ENCODE measurements at regions not wholly inside any gene's neighbourhood (a gene's known extent, or its start where the extent isn't known, plus 50 kb on each side); places are given as distances from the start of the nearest gene placed in this dataset.

GRCh38 chr3:161444694-161445077 is 51.9 kb upstream of the OTOL1 start:
- intact Hi-C loops (cut with micrococcal nuclease): no loop called here
- H3K4me3 Mint-ChIP-seq: no peak overlapping the region
- no peaks in the 10 kb centered on the region for H3K4me1 Mint-ChIP-seq (ENCODE audit: low read depth)
- H3K27ac Mint-ChIP-seq: no peak overlapping the region
- no peaks in the 10 kb centered on the region for H3K9me3 Mint-ChIP-seq
- H3K27me3 Mint-ChIP-seq: peaks cover 3% of the 10 kb centered on the region
- H3K36me3 Mint-ChIP-seq (ENCODE audit: low read depth): no peaks in the 10 kb centered on the region

GRCh38 chr3:161443921-161444693 is 52.5 kb upstream of the OTOL1 start:
- no peaks in the 10 kb centered on the region for H3K36me3 Mint-ChIP-seq (ENCODE audit: low read depth)

GRCh38 chr3:161430307-161430706 is 59.0 kb upstream of the SPTSSB start:
- Mint-ChIP-seq H3K9me3 (no peaks in the 10 kb centered on the region), H3K36me3 (ENCODE audit: low read depth) (no peaks in the 10 kb centered on the region), H3K27me3 (peaks cover 9% of the 10 kb centered on the region)

More at GRCh38 chr3:161443921-161444693, 52.5 kb upstream of the OTOL1 start:
- intact Hi-C loops (cut with micrococcal nuclease): no loop called here
- Mint-ChIP-seq H3K4me1 (ENCODE audit: low read depth) (no peaks in the 10 kb centered on the region), H3K27me3 (peaks cover 3% of the 10 kb centered on the region), H3K9me3 (no peaks in the 10 kb centered on the region), H3K4me3 (no peak overlapping the region), H3K27ac (no peak overlapping the region)

GRCh38 chr3:161427347-161427746 is 56.0 kb upstream of the SPTSSB start:
- Mint-ChIP-seq H3K27ac (no peak overlapping the region), H3K4me3 (no peak overlapping the region), H3K9me3 (no peaks in the 10 kb centered on the region), H3K4me1 (ENCODE audit: low read depth) (no peaks in the 10 kb centered on the region), H3K27me3 (peaks cover 5% of the 10 kb centered on the region), H3K36me3 (ENCODE audit: low read depth) (no peaks in the 10 kb centered on the region)
- intact Hi-C loops (cut with micrococcal nuclease): loop anchor here (10.0 kb wide), 1 partner anchor 473 kb away; no protein-coding TSS in a partner anchor

More at GRCh38 chr3:161430307-161430706, 59.0 kb upstream of the SPTSSB start:
- no peak overlapping the region for H3K27ac Mint-ChIP-seq
- no peak overlapping the region for H3K4me3 Mint-ChIP-seq
- H3K4me1 Mint-ChIP-seq (ENCODE audit: low read depth): no peaks in the 10 kb centered on the region
- intact Hi-C loops (cut with micrococcal nuclease): no loop called here

GRCh38 chr3:161426758-161427157 is 55.4 kb upstream of the SPTSSB start:
- Mint-ChIP-seq H3K4me1 (ENCODE audit: low read depth) (no peaks in the 10 kb centered on the region), H3K27ac (no peak overlapping the region), H3K4me3 (no peak overlapping the region)

GRCh38 chr3:161423911-161424522 is 52.7 kb upstream of the SPTSSB start:
- no peaks in the 10 kb centered on the region for H3K36me3 Mint-ChIP-seq (ENCODE audit: low read depth)
- no peaks in the 10 kb centered on the region for H3K9me3 Mint-ChIP-seq
- intact Hi-C loops (cut with micrococcal nuclease): loop anchor here (1.0 to 10.0 kb wide), 3 partner anchors 151 to 737 kb away; no protein-coding TSS in a partner anchor
- no peaks in the 10 kb centered on the region for H3K4me1 Mint-ChIP-seq (ENCODE audit: low read depth)
- H3K27me3 Mint-ChIP-seq: peaks cover 4% of the 10 kb centered on the region
- H3K4me3 Mint-ChIP-seq: no peak overlapping the region
- no peak overlapping the region for H3K27ac Mint-ChIP-seq

More at GRCh38 chr3:161426758-161427157, 55.4 kb upstream of the SPTSSB start:
- intact Hi-C loops (cut with micrococcal nuclease): loop anchor here (10.0 kb wide), 1 partner anchor 472 kb away; no protein-coding TSS in a partner anchor
- peaks cover 5% of the 10 kb centered on the region for H3K27me3 Mint-ChIP-seq
- no peaks in the 10 kb centered on the region for H3K36me3 Mint-ChIP-seq (ENCODE audit: low read depth)
- no peaks in the 10 kb centered on the region for H3K9me3 Mint-ChIP-seq

- Mint-ChIP-seq H3K27me3 (peaks cover 4% of the 10 kb centered on the region), H3K27ac (no peak overlapping the region)
These were observed 50.9 kb upstream of the SPTSSB start for GRCh38 chr3:161422171-161422700.

More at GRCh38 chr3:161422171-161422700, 50.9 kb upstream of the SPTSSB start:
- intact Hi-C loops (cut with micrococcal nuclease): loop anchor here (5.0 to 10.0 kb wide), 2 partner anchors 467 to 735 kb away; no protein-coding TSS in a partner anchor
- Mint-ChIP-seq H3K4me3 (no peak overlapping the region), H3K4me1 (ENCODE audit: low read depth) (no peaks in the 10 kb centered on the region), H3K36me3 (ENCODE audit: low read depth) (no peaks in the 10 kb centered on the region), H3K9me3 (peaks cover under 1% of the 10 kb centered on the region)

All from dendritic cell treated with granulocyte-macrophage colony-stimulating factor and Interleukin-4, amounts not matched to agents 40 ng/mL and 50 ng/mL, for 4 days (primary cell).